Esophagus muscularis mucosa (tissue), 3 donors: ENCODE measurements at regions not wholly inside any gene's neighbourhood (a gene's known extent, or its start where the extent isn't known, plus 50 kb on each side); places are given as distances from the start of the nearest gene placed in this dataset.

Source experiments
- POLR2AphosphoS5 ChIP-seq, 2 donors: sonication (generic); formaldehyde crosslinking; IDR thresholded peaks; one replicate each; pipeline ENCODE4 v1.6.1; 2017; ENCODE audit warnings: antibody characterized with exemption in 2 of 2
- TF ChIP-seq, protein P1 (sequence below), 3 experiments: fragments of 200-600 bp in 2 of 3; fragments of 450-650 bp in 1 of 3; sonication (generic) in 2 of 3; IDR thresholded peaks; one replicate each; pipeline ENCODE4 v1.5.1; 2017 to 2019; ENCODE audit warnings: antibody characterized with exemption in 3 of 3, mild to moderate bottlenecking in 2 of 3, moderate library complexity in 1 of 3

DNA sequence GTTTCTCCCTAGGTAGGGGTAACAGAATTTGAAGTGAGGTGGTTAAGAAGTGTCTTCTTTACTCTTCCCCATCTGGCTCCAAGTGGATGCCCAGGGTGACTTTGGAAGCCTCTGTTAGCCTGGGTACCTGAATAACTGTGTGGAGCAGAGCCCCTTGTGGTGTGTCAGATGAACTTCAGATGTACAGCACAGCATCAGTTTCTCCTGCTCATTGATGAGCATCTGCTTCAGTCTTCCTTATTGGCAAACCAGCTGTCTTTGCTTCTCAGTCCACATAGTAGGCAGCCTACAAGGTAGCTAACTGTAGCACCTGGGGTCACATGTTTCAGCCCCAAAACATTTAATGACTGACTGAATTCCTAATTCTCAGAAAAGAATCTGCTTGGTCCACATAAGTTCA, 56.2 kb upstream of the ATP8B1 start:
- TF ChIP-seq, protein P1, sequence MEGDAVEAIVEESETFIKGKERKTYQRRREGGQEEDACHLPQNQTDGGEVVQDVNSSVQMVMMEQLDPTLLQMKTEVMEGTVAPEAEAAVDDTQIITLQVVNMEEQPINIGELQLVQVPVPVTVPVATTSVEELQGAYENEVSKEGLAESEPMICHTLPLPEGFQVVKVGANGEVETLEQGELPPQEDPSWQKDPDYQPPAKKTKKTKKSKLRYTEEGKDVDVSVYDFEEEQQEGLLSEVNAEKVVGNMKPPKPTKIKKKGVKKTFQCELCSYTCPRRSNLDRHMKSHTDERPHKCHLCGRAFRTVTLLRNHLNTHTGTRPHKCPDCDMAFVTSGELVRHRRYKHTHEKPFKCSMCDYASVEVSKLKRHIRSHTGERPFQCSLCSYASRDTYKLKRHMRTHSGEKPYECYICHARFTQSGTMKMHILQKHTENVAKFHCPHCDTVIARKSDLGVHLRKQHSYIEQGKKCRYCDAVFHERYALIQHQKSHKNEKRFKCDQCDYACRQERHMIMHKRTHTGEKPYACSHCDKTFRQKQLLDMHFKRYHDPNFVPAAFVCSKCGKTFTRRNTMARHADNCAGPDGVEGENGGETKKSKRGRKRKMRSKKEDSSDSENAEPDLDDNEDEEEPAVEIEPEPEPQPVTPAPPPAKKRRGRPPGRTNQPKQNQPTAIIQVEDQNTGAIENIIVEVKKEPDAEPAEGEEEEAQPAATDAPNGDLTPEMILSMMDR (IDR thresholded peaks at IDR 0.05) = peak in 1 of 3 experiments; percentile 27
- no peak for TF ChIP-seq POLR2AphosphoS5 (IDR thresholded peaks at IDR 0.05)
